Gastroesophageal sphincter (tissue), 3 donors: ENCODE measurements at regions not wholly inside any gene's neighbourhood (a gene's known extent, or its start where the extent isn't known, plus 50 kb on each side); places are given as distances from the start of the nearest gene placed in this dataset.

ENCODE experiments used
- CTCF ChIP-seq, 4 experiments: fragments of 200-600 bp in 2 of 4; fragments of 450-650 bp in 2 of 4; sonication (generic) in 1 of 4; IDR thresholded peaks; one replicate each; pipeline ENCODE4 v1.5.1; 2017 to 2019; ENCODE audit warnings: antibody characterized with exemption in 4 of 4, mild to moderate bottlenecking in 2 of 4, moderate library complexity in 2 of 4
- POLR2AphosphoS5 ChIP-seq: sonication (generic); formaldehyde crosslinking; IDR thresholded peaks from one replicate; pipeline ENCODE4 v1.6.1; 2017; ENCODE audit warnings: antibody characterized with exemption

- TF ChIP-seq CTCF (IDR thresholded peaks at IDR 0.05) (no peak), POLR2AphosphoS5 (no peak)
These were observed 1144.8 kb downstream of the AACS start for GRCh38 chr12:126210026-126210425.
